ENCODE measurements at regions not wholly inside any gene's neighbourhood (a gene's known extent, or its start where the extent isn't known, plus 50 kb on each side); places are given as distances from the start of the nearest gene placed in this dataset.

DNA sequence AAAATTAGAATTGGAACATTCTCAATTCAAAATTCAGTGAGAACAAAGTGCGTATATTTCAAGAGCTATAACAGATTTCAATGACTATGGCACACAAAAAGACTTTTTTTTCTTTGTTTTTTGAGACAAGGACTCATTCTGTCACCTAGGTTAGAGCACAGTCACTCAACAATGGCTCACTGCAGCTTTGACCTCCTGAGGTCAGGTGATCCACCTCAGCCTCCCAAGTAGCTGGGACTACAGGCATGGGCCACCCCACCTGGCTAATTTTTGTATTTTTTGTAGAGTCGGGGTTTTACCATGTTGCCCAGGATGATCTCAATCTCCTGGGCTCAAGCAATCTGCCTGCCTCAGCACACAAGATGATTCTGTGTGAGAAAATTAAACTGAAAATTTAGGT, 51.5 kb downstream of the PIK3C2A start:
- TF ChIP-seq CTCF (conservative IDR thresholded peaks at IDR 0.05; ENCODE audit: low read depth in 2 of 2) (no peak), EZH2 (IDR thresholded peaks at IDR 0.05; ENCODE audit: low read depth, unreplicated experiment) (no peak)
